A549 (cell line): ENCODE measurements at regions not wholly inside any gene's neighbourhood (a gene's known extent, or its start where the extent isn't known, plus 50 kb on each side); places are given as distances from the start of the nearest gene placed in this dataset.
A peak's percentile ranks its signal among the peaks of the same experiment; 100 is the strongest.

Source experiments
- ATAC-seq, 2 experiments: fragments of 200-7000 bp in 1 of 2; fragments of >200 bp in 1 of 2; cut with Nextera tagmentation in 1 of 2; cut with Tn5 transposase in 1 of 2; 3 replicates each; pipeline versions ENCODE4 v1.8.0 to v1.9.1; 2018 to 2020; ENCODE audit warnings: mild to moderate bottlenecking in 1 of 2, moderate library complexity in 1 of 2
- CTCF ChIA-PET: fragments of 300-600 bp; sonication (Branson Sonifier 250); formaldehyde crosslinking; extraction: SDS; loops from one replicate; lab custom pipeline; 2021; ENCODE audit warnings: antibody characterized with exemption, inconsistent platforms; lab: Yijun Ruan, JAX
- POLR2A ChIA-PET: fragments of 350-600 bp; formaldehyde crosslinking; extraction: SDS; loops from one replicate; lab custom pipeline; 2021; ENCODE audit warnings: antibody characterized with exemption, inconsistent platforms; lab: Yijun Ruan, JAX
- DNase-seq, 2 experiments: peaks; one replicate each; pipeline versions ENCODE4 v3.0.0 to v3.0.0-alpha.2; 2011 to 2016; ENCODE audit warnings: low read depth in 1 of 2, low spot score in 1 of 2
- FAIRE-seq: peaks from 2 replicates; lab custom pipeline; 2011; peaks lifted over from hg19 to GRCh38; lab: Jason Lieb, UNC
- H3K27ac ChIP-seq, 2 experiments: fragments of >200 bp; sonication (Bioruptor Twin); formaldehyde crosslinking; 3 replicates each; pipeline ENCODE4 v1.5.1; 2016 to 2017
- H3K4me1 ChIP-seq: fragments of >200 bp; sonication (Bioruptor Twin); formaldehyde crosslinking; 3 replicates; pipeline ENCODE4 v1.6.1; 2016
- H3K4me2 ChIP-seq: fragments of >200 bp; sonication (Bioruptor Twin); formaldehyde crosslinking; 3 replicates; pipeline ENCODE4 v1.6.1; 2016
- H3K4me3 ChIP-seq: fragments of >200 bp; sonication (Bioruptor Twin); formaldehyde crosslinking; 3 replicates; pipeline ENCODE4 v1.5.1; 2016
- H3K9me3 ChIP-seq: fragments of >200 bp; sonication (Bioruptor Twin); formaldehyde crosslinking; 3 replicates; pipeline ENCODE4 v1.6.1; 2016
- CBX8 ChIP-seq: fragments of 200-600 bp; sonication (generic); IDR thresholded peaks from 2 replicates; pipeline ENCODE4 v1.6.1; 2016
- CHD4 ChIP-seq: fragments of 200-600 bp; sonication (generic); IDR thresholded peaks from 2 replicates; pipeline ENCODE4 v1.6.1; 2016; ENCODE audit warnings: antibody characterized with exemption, mild to moderate bottlenecking, borderline replicate concordance
- EHF ChIP-seq: fragments of 250-450 bp; sonication (Bioruptor Pico); IDR thresholded peaks from 2 replicates; pipeline ENCODE4 v1.5.0; 2020; ENCODE audit warnings: mild to moderate bottlenecking
- FOSB ChIP-seq: fragments of 250-450 bp; sonication (Bioruptor Pico); IDR thresholded peaks from 2 replicates; pipeline ENCODE4 v1.5.0; 2020; ENCODE audit warnings: mild to moderate bottlenecking, moderate library complexity
- FOSL2 ChIP-seq, 2 experiments: fragments of 450-650 bp in 1 of 2; fragments of >200 bp in 1 of 2; sonication (Bioruptor Twin) in 1 of 2; formaldehyde crosslinking; IDR thresholded peaks; 2 replicates each; pipeline versions ENCODE4 v1.5.0 to v1.6.1; 2016 to 2020; ENCODE audit warnings: mild to moderate bottlenecking in 1 of 2, moderate library complexity in 1 of 2
- GATA3 ChIP-seq: IDR thresholded peaks from 2 replicates; pipeline ENCODE4 v1.6.1; 2012; ENCODE audit warnings: borderline replicate concordance
- HDAC2 ChIP-seq: fragments of 200-600 bp; sonication (generic); IDR thresholded peaks from 2 replicates; pipeline ENCODE4 v1.6.1; 2016
- HOXB13 ChIP-seq: fragments of 250-450 bp; sonication (Bioruptor Pico); IDR thresholded peaks from 2 replicates; pipeline ENCODE4 v1.5.0; 2020; ENCODE audit warnings: low read depth, mild to moderate bottlenecking, moderate library complexity
- HOXB5 ChIP-seq: fragments of 250-450 bp; sonication (Bioruptor Pico); IDR thresholded peaks from 2 replicates; pipeline ENCODE4 v1.5.0; 2020; ENCODE audit warnings: mild to moderate bottlenecking, moderate library complexity
- MAZ ChIP-seq: fragments of 150-350 bp; IDR thresholded peaks from 2 replicates; pipeline ENCODE4 v1.6.1; 2014; ENCODE audit warnings: antibody characterized with exemption, low read depth, low read length, borderline replicate concordance
- NR3C1 ChIP-seq: fragments of >200 bp; sonication (Bioruptor Twin); formaldehyde crosslinking; IDR thresholded peaks from 3 replicates; pipeline ENCODE4 v1.6.1; 2017
- POLR2A ChIP-seq: IDR thresholded peaks from 2 replicates; pipeline ENCODE4 v1.6.1; 2012; ENCODE audit warnings: mild to moderate bottlenecking, low read length
- RNF2 ChIP-seq: fragments of 200-600 bp; sonication (generic); IDR thresholded peaks from 2 replicates; pipeline ENCODE4 v1.6.1; 2016; ENCODE audit warnings: low read depth, mild to moderate bottlenecking, antibody characterized with exemption, moderate library complexity, borderline replicate concordance
- SREBF2 ChIP-seq: fragments of 450-650 bp; IDR thresholded peaks from 2 replicates; pipeline ENCODE4 v1.6.1; 2014; ENCODE audit warnings: mild to moderate bottlenecking, moderate library complexity
- TP53 ChIP-seq: fragments of 250-450 bp; sonication (Bioruptor Pico); IDR thresholded peaks from 2 replicates; pipeline ENCODE4 v1.5.0; 2021; ENCODE audit warnings: mild to moderate bottlenecking, moderate library complexity
- ZSCAN20 ChIP-seq: fragments of 250-450 bp; sonication (Bioruptor Pico); IDR thresholded peaks from 2 replicates; pipeline ENCODE4 v1.8.0; 2022; ENCODE audit warnings: mild to moderate bottlenecking, moderate library complexity
- WGBS: methylation state at CpG from one replicate; pipeline ENCODE4 v1.1.6; 2017; ENCODE audit errors: missing lambda C conversion rate; 5-methylcytosine and 5-hydroxymethylcytosine counted together
- TF ChIP-seq, protein P1 (sequence below): fragments of >200 bp; sonication (Bioruptor Twin); formaldehyde crosslinking; IDR thresholded peaks from 2 replicates; pipeline ENCODE4 v1.6.1; 2016
- TF ChIP-seq, protein P2 (sequence below): fragments of 150-350 bp; IDR thresholded peaks from 2 replicates; pipeline ENCODE4 v1.6.1; 2014; ENCODE audit warnings: low read depth, mild to moderate bottlenecking, low read length
- TF ChIP-seq, protein P3 (sequence below): fragments of 450-650 bp; IDR thresholded peaks from 2 replicates; pipeline ENCODE4 v1.6.1; 2014; ENCODE audit warnings: antibody characterized with exemption
- TF ChIP-seq, protein P4 (sequence below): fragments of 250-450 bp; sonication (Bioruptor Pico); IDR thresholded peaks from 2 replicates; pipeline ENCODE4 v1.5.0; 2021; ENCODE audit warnings: mild to moderate bottlenecking, moderate library complexity, borderline replicate concordance
- TF ChIP-seq, protein P5 (sequence below): IDR thresholded peaks from 2 replicates; pipeline ENCODE4 v1.6.1; 2012
- TF ChIP-seq, protein P6 (sequence below): IDR thresholded peaks from 2 replicates; pipeline ENCODE4 v1.6.1; 2012; ENCODE audit warnings: low read depth, borderline replicate concordance
- TF ChIP-seq, protein P7 (sequence below): fragments of >200 bp; sonication (Bioruptor Twin); formaldehyde crosslinking; IDR thresholded peaks from 3 replicates; pipeline ENCODE4 v1.5.1; 2016

DNA sequence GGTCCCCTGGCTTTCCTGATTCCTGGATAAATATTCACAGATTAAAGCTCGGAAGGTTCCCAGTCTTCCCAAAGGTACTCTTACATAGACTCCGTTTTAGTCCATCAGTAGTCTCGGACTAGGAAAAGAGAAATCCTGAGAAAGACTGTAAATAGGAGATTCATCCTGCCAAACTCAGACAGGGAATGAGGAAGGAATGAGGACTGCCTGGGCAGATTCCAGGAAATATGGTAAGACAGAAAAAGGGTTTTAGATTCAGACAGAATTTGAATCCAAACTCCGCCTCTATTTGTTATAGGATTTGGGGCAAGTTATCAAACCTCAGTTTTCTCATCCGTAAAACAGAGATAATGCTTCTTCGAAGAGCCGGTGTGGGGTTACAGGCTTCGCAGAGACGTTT is 77.8 kb upstream of the VGLL4 start:
- TF ChIP-seq HDAC2 (no peak), POLR2A (no peak), MAZ (no peak), NR3C1 (no peak), FOSB (CRISPR knock-in tag) (no peak), HOXB5 (CRISPR knock-in tag) (no peak), CHD4 (no peak), ZSCAN20 (CRISPR knock-in tag) (no peak), RNF2 (no peak), GATA3 (no peak)
- TF ChIP-seq, protein P1, sequence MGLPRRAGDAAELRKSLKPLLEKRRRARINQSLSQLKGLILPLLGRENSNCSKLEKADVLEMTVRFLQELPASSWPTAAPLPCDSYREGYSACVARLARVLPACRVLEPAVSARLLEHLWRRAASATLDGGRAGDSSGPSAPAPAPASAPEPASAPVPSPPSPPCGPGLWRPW, result no peak
- peaks cover 24% of the 10 kb centered on the region for H3K4me1 ChIP-seq
- no peaks in the 10 kb centered on the region for H3K9me3 ChIP-seq
- ATAC-seq, result no peak
- ChIA-PET CTCF (no interaction called here), POLR2A (no interaction called here)
- no peak for DNase-seq
- peak overlapping the region; percentile 88; the same call in 2 of the 3 replicates for H3K4me2 ChIP-seq
- FAIRE-seq, result no peak
- H3K27ac ChIP-seq, result no peak overlapping the region; a peak in 1 of 6 replicates
- H3K4me3 ChIP-seq, result no peak overlapping the region
- WGBS, result 91% methylated on average over 9 of the region's 9 CpGs

DNA sequence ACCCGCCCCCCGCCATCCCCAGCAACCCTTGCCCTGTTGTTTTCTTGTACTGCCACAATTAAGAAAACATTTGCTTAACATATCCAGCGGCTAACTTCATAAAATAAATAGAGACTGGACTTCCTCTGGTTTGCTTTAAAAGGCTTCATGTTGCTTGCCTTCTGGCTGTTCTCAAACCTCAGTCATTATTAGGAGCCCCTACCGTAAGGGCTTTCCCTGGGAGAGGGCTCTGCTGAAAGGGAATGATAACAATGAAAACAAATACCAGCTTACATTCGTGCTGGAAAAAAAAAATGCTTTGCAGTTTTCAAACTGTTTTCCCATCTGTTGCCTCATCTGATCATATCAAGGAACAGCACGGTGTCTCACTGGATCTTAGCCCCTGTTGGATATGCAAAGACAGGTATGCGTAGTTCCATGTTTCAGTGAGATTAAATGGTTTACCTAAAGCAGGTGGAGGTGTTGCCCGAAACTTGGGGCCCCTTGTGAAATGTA is 77.2 kb upstream of the VGLL4 start:
- FAIRE-seq (no peak), DNase-seq (no peak)
- peak overlapping the region; percentile 88 for H3K4me2 ChIP-seq
- no peak for TF ChIP-seq FOSL2 (IDR thresholded peaks at IDR 0.05)
- TF ChIP-seq FOSL2 (CRISPR knock-in tag; IDR thresholded peaks at IDR 0.05), result no peak
- no peak for TF ChIP-seq HOXB13
- TF ChIP-seq FOSB (CRISPR knock-in tag), result no peak
- TF ChIP-seq TP53 (CRISPR knock-in tag), result no peak
- TF ChIP-seq, protein P2, sequence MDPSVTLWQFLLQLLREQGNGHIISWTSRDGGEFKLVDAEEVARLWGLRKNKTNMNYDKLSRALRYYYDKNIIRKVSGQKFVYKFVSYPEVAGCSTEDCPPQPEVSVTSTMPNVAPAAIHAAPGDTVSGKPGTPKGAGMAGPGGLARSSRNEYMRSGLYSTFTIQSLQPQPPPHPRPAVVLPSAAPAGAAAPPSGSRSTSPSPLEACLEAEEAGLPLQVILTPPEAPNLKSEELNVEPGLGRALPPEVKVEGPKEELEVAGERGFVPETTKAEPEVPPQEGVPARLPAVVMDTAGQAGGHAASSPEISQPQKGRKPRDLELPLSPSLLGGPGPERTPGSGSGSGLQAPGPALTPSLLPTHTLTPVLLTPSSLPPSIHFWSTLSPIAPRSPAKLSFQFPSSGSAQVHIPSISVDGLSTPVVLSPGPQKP, result no peak
- no peak for TF ChIP-seq SREBF2
- TF ChIP-seq POLR2A, result no peak
- no peak for TF ChIP-seq EHF (CRISPR knock-in tag)
- TF ChIP-seq CBX8, result no peak
- TF ChIP-seq, protein P3, sequence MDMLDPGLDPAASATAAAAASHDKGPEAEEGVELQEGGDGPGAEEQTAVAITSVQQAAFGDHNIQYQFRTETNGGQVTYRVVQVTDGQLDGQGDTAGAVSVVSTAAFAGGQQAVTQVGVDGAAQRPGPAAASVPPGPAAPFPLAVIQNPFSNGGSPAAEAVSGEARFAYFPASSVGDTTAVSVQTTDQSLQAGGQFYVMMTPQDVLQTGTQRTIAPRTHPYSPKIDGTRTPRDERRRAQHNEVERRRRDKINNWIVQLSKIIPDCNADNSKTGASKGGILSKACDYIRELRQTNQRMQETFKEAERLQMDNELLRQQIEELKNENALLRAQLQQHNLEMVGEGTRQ, result no peak
- TF ChIP-seq, all 56 proteins: peak for 0
- ATAC-seq, result no peak
- POLR2A ChIA-PET, result no interaction called here
- Histone ChIP-seq H3K9me3 (no peaks in the 10 kb centered on the region), H3K4me1 (peaks cover 25% of the 10 kb centered on the region), H3K27ac (peak overlapping the region; percentile 85 to 95), H3K4me3 (peak overlapping the region; percentile 63)
- 44% methylated on average over 8 of the region's 8 CpGs for WGBS
- CTCF ChIA-PET, result no interaction called here

DNA sequence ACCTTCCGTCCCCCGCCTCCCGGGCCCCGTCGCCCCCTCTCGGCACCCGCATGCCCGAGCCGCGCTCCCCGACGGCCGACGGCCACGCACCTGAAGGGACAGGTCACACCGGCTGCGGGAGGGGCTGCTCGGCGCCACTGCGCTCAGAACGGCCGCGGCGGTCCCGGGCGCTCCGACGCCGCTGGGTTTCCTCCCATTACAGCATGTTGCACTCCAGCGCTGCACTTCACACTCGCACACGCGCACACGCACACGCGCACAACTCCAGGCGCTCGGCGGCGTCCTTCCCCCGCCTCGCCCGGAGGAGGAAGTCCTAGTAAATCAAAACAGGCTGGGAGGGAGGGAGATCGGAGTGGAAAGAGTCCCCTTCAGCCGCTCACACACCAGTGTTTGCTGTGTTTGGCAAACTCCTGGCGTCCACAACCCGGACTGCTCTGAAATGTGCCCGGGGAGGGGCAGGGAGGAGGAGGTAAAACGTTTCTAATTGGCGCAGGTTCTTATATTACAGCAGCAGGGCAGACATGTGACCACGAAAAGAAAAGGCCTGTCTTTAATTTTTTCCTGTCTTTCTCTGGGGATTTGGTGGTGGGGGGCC is 76.7 kb upstream of the VGLL4 start:
- Histone ChIP-seq H3K27ac (peak overlapping the region; percentile 85 to 95), H3K4me1 (peaks cover 25% of the 10 kb centered on the region), H3K4me3 (peak overlapping the region; percentile 63), H3K9me3 (no peaks in the 10 kb centered on the region), H3K4me2 (peak overlapping the region; percentile 88)
- DNase-seq (peak; percentile 71 to 84), ATAC-seq (peak; percentile 66 to 70), FAIRE-seq (no peak)
- CTCF ChIA-PET, result no interaction called here
- 2% methylated on average over 13 of the region's 51 CpGs for WGBS
- POLR2A ChIA-PET, result no interaction called here
- TF ChIP-seq GATA3 (no peak), FOSL2 (IDR thresholded peaks at IDR 0.05) (no peak), FOSL2 (CRISPR knock-in tag; IDR thresholded peaks at IDR 0.05) (no peak), POLR2A (peak; percentile 29; the same call in 1 of the 2 replicates), NR3C1 (no peak)
- TF ChIP-seq, protein P4, sequence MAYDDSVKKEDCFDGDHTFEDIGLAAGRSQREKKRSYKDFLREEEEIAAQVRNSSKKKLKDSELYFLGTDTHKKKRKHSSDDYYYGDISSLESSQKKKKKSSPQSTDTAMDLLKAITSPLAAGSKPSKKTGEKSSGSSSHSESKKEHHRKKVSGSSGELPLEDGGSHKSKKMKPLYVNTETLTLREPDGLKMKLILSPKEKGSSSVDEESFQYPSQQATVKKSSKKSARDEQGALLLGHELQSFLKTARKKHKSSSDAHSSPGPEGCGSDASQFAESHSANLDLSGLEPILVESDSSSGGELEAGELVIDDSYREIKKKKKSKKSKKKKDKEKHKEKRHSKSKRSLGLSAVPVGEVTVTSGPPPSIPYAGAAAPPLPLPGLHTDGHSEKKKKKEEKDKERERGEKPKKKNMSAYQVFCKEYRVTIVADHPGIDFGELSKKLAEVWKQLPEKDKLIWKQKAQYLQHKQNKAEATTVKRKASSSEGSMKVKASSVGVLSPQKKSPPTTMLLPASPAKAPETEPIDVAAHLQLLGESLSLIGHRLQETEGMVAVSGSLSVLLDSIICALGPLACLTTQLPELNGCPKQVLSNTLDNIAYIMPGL (CRISPR knock-in tag), result no peak
- TF ChIP-seq, protein P5, sequence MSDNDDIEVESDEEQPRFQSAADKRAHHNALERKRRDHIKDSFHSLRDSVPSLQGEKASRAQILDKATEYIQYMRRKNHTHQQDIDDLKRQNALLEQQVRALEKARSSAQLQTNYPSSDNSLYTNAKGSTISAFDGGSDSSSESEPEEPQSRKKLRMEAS, result peak; percentile 84
- TF ChIP-seq, protein P6, sequence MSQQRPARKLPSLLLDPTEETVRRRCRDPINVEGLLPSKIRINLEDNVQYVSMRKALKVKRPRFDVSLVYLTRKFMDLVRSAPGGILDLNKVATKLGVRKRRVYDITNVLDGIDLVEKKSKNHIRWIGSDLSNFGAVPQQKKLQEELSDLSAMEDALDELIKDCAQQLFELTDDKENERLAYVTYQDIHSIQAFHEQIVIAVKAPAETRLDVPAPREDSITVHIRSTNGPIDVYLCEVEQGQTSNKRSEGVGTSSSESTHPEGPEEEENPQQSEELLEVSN, result peak; percentile 24; the same call in 1 of the 2 replicates
- TF ChIP-seq, protein P3, result peak; percentile 54; the same call in 1 of the 2 replicates
- TF ChIP-seq, protein P2, result no peak
- TF ChIP-seq, protein P7, sequence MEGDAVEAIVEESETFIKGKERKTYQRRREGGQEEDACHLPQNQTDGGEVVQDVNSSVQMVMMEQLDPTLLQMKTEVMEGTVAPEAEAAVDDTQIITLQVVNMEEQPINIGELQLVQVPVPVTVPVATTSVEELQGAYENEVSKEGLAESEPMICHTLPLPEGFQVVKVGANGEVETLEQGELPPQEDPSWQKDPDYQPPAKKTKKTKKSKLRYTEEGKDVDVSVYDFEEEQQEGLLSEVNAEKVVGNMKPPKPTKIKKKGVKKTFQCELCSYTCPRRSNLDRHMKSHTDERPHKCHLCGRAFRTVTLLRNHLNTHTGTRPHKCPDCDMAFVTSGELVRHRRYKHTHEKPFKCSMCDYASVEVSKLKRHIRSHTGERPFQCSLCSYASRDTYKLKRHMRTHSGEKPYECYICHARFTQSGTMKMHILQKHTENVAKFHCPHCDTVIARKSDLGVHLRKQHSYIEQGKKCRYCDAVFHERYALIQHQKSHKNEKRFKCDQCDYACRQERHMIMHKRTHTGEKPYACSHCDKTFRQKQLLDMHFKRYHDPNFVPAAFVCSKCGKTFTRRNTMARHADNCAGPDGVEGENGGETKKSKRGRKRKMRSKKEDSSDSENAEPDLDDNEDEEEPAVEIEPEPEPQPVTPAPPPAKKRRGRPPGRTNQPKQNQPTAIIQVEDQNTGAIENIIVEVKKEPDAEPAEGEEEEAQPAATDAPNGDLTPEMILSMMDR, result no peak
